H9 (cell line): ENCODE measurements at regions not wholly inside any gene's neighbourhood (a gene's known extent, or its start where the extent isn't known, plus 50 kb on each side); places are given as distances from the start of the nearest gene placed in this dataset.

ENCODE experiments used
- DNase-seq: peaks from one replicate; pipeline ENCODE4 v3.0.0-alpha.2; 2017
- H2AFZ ChIP-seq: one replicate; pipeline ENCODE4 v1.6.1; 2013; ENCODE audit warnings: mild to moderate bottlenecking, low read length, control low read depth, moderate library complexity
- H2AK5ac ChIP-seq: 2 replicates; pipeline ENCODE4 v1.6.1; 2013; ENCODE audit warnings: low read length, control low read depth, mixed read lengths; ENCODE audit not compliant: insufficient read length
- H2BK120ac ChIP-seq: one replicate; pipeline ENCODE4 v1.6.1; 2013; ENCODE audit warnings: low read depth, mild to moderate bottlenecking, low read length, control low read depth, inconsistent platforms; ENCODE audit not compliant: poor library complexity, severe bottlenecking
- H2BK12ac ChIP-seq: 2 replicates; pipeline ENCODE4 v1.6.1; 2013; ENCODE audit warnings: low read length, control low read depth, mixed read lengths, low read depth; ENCODE audit not compliant: insufficient read length
- H2BK15ac ChIP-seq: 2 replicates; pipeline ENCODE4 v1.6.1; 2013; ENCODE audit warnings: low read depth, low read length, control low read depth
- H2BK20ac ChIP-seq: one replicate; pipeline ENCODE4 v1.6.1; 2013; ENCODE audit warnings: low read depth, mild to moderate bottlenecking, low read length, control low read depth, inconsistent platforms; ENCODE audit not compliant: poor library complexity, severe bottlenecking
- H2BK5ac ChIP-seq: 2 replicates; pipeline ENCODE4 v1.6.1; 2013; ENCODE audit warnings: low read length, control low read depth, mixed read lengths; ENCODE audit not compliant: insufficient read length
- H3K14ac ChIP-seq: 2 replicates; pipeline ENCODE4 v1.6.1; 2013; ENCODE audit warnings: low read length, control low read depth; ENCODE audit not compliant: insufficient read depth
- H3K18ac ChIP-seq: 2 replicates; pipeline ENCODE4 v1.6.1; 2013; ENCODE audit warnings: low read depth, mild to moderate bottlenecking, mixed read lengths, low read length, control low read depth; ENCODE audit not compliant: insufficient read length
- H3K23ac ChIP-seq: 2 replicates; pipeline ENCODE4 v1.6.1; 2013; ENCODE audit warnings: low read length, control low read depth, mixed read lengths, low read depth; ENCODE audit not compliant: insufficient read length
- H3K23me2 ChIP-seq: 2 replicates; pipeline ENCODE4 v1.6.1; 2013; ENCODE audit warnings: low read depth, mild to moderate bottlenecking, mixed read lengths, low read length, control low read depth; ENCODE audit not compliant: insufficient read length, poor library complexity, severe bottlenecking
- H3K27ac ChIP-seq: 2 replicates; pipeline ENCODE4 v1.5.1; 2013; ENCODE audit warnings: low read length, control low read depth, mixed read lengths, low read depth; ENCODE audit not compliant: insufficient read length
- H3K27me3 ChIP-seq: 2 replicates; pipeline ENCODE4 v1.6.1; 2013; ENCODE audit warnings: low read length, control low read depth, inconsistent platforms; ENCODE audit not compliant: insufficient read depth
- H3K4ac ChIP-seq: 2 replicates; pipeline ENCODE4 v1.6.1; 2013; ENCODE audit warnings: low read depth, mild to moderate bottlenecking, control low read depth, inconsistent platforms, low read length, moderate library complexity
- H3K4me1 ChIP-seq: 2 replicates; pipeline ENCODE4 v1.6.1; 2013; ENCODE audit warnings: low read length, control low read depth, inconsistent platforms; ENCODE audit not compliant: insufficient read depth
- H3K4me2 ChIP-seq: 2 replicates; pipeline ENCODE4 v1.6.1; 2013; ENCODE audit warnings: low read length, control low read depth, mixed read lengths; ENCODE audit not compliant: insufficient read length, insufficient read depth
- H3K56ac ChIP-seq: 2 replicates; pipeline ENCODE4 v1.6.1; 2013; ENCODE audit warnings: low read depth, mild to moderate bottlenecking, mixed read lengths, low read length, control low read depth; ENCODE audit not compliant: insufficient read length
- H3K79me1 ChIP-seq: 2 replicates; pipeline ENCODE4 v1.6.1; 2013; ENCODE audit warnings: low read depth, mild to moderate bottlenecking, moderate library complexity, low read length, control low read depth, inconsistent platforms; ENCODE audit not compliant: insufficient read depth, poor library complexity, severe bottlenecking
- H3K79me2 ChIP-seq: 2 replicates; pipeline ENCODE4 v1.6.1; 2013; ENCODE audit warnings: low read length, control low read depth, inconsistent platforms; ENCODE audit not compliant: insufficient read depth
- H3K9ac ChIP-seq: 2 replicates; pipeline ENCODE4 v1.6.1; 2013; ENCODE audit warnings: low read length, control low read depth, mixed read lengths; ENCODE audit not compliant: insufficient read length; ENCODE audit errors: extremely low read depth
- H3K9me3 ChIP-seq: one replicate; pipeline ENCODE4 v1.6.1; 2013; ENCODE audit warnings: low read depth, low read length, inconsistent platforms; ENCODE audit not compliant: control insufficient read depth
- H3T11ph ChIP-seq: one replicate; pipeline ENCODE4 v1.6.1; 2013; ENCODE audit warnings: mild to moderate bottlenecking, low read length, control low read depth, inconsistent platforms
- H4K20me1 ChIP-seq: one replicate; pipeline ENCODE4 v1.6.1; 2013; ENCODE audit not compliant: control insufficient read depth, insufficient read length, insufficient read depth
- H4K5ac ChIP-seq: 2 replicates; pipeline ENCODE4 v1.6.1; 2013; ENCODE audit warnings: low read depth, mild to moderate bottlenecking, mixed read lengths, low read length, control low read depth; ENCODE audit not compliant: insufficient read length
- H4K8ac ChIP-seq: replicated peaks from 2 replicates; pipeline ENCODE4 v1.6.1; 2013; ENCODE audit warnings: low read length, control low read depth, mixed read lengths, low read depth; ENCODE audit not compliant: insufficient read length
- H4K91ac ChIP-seq: 2 replicates; pipeline ENCODE4 v1.6.1; 2013; ENCODE audit warnings: low read depth, mild to moderate bottlenecking, moderate library complexity, mixed read lengths, low read length, control low read depth; ENCODE audit not compliant: insufficient read length
- H3K27ac Mint-ChIP-seq, 3 experiments: 2 replicates in 2 of 3; 3 replicates in 1 of 3; pipeline ENCODE4 v1.8.0; 2020 to 2021; ENCODE audit warnings: mixed read lengths in 3 of 3, mild to moderate bottlenecking in 1 of 3, moderate library complexity in 1 of 3
- H3K27me3 Mint-ChIP-seq: 2 replicates; pipeline ENCODE4 v1.8.0; 2021; ENCODE audit warnings: low read depth, mild to moderate bottlenecking, moderate library complexity, mixed read lengths
- H3K36me3 Mint-ChIP-seq, 3 experiments: 2 replicates in 2 of 3; 3 replicates in 1 of 3; pipeline ENCODE4 v1.8.0; 2020 to 2021; ENCODE audit warnings: low read depth in 3 of 3, mixed read lengths in 3 of 3; ENCODE audit not compliant: insufficient read depth in 1 of 3
- H3K4me1 Mint-ChIP-seq, 2 experiments: 2 replicates each; pipeline ENCODE4 v1.8.0; 2020; ENCODE audit warnings: mixed read lengths in 2 of 2
- H3K4me3 Mint-ChIP-seq, 2 experiments: 2 replicates in 1 of 2; 3 replicates in 1 of 2; pipeline ENCODE4 v1.8.0; 2020 to 2021; ENCODE audit warnings: mild to moderate bottlenecking in 2 of 2, mixed read lengths in 2 of 2, moderate library complexity in 1 of 2
- H3K9me3 Mint-ChIP-seq, 2 experiments: 2 replicates in 1 of 2; 3 replicates in 1 of 2; pipeline ENCODE4 v1.8.0; 2020; ENCODE audit warnings: mild to moderate bottlenecking in 2 of 2, mixed read lengths in 2 of 2, moderate library complexity in 1 of 2
- CTCF ChIP-seq: fragments of 200-600 bp; sonication (generic); conservative IDR thresholded peaks from 3 replicates; pipeline ENCODE4 v1.8.0; 2021; ENCODE audit warnings: antibody characterized with exemption, mild to moderate bottlenecking
- WGBS: extraction: QIAGEN DNeasy Blood & Tissue Kit; methylation state at CpG from one replicate; pipeline ENCODE4 v1.1.7; 2013; ENCODE audit warnings: missing lambda C conversion rate, low lambda C conversion rate, mixed read lengths; ENCODE audit not compliant: insufficient read length; ENCODE audit errors: extremely low coverage; 5-methylcytosine and 5-hydroxymethylcytosine counted together

- Histone ChIP-seq H3K27me3 (no peaks in the 10 kb centered on the region), H2BK15ac (no peak overlapping the region), H4K91ac (no peak overlapping the region), H4K8ac (no peak overlapping the region), H3K4ac (no peak overlapping the region), H3K79me2 (no peaks in the 10 kb centered on the region), H3K23me2 (peaks cover 4% of the 10 kb centered on the region), H3K79me1 (no peaks in the 10 kb centered on the region), H3K23ac (no peak overlapping the region), H3T11ph (no peak overlapping the region), H3K56ac (no peak overlapping the region), H2AFZ (no peak overlapping the region), H2AK5ac (no peak overlapping the region), H3K9me3 (no peaks in the 10 kb centered on the region), H2BK20ac (no peak overlapping the region), H2BK120ac (no peak overlapping the region), H4K20me1 (no peaks in the 10 kb centered on the region), H3K18ac (no peak overlapping the region), H3K4me1 (peaks cover 2% of the 10 kb centered on the region; the same call in 1 of the 2 replicates), H3K27ac (no peak overlapping the region), H4K5ac (no peak overlapping the region), H3K9ac (no peak overlapping the region), H3K14ac (no peak overlapping the region), H2BK5ac (no peak overlapping the region), H2BK12ac (no peak overlapping the region), H3K4me2 (no peak overlapping the region)
- no peak for DNase-seq
- Mint-ChIP-seq H3K27me3 (peaks cover 5% of the 10 kb centered on the region), H3K27ac (no peak overlapping the region), H3K4me3 (no peak overlapping the region), H3K9me3 (no peaks in the 10 kb centered on the region), H3K4me1 (peaks cover 10 to 15% of the 10 kb centered on the region in 2 experiments), H3K36me3 (no peaks in the 10 kb centered on the region)
- WGBS, result no CpG with 5 or more reads among the region's 6 CpGs
- TF ChIP-seq CTCF, result no peak
These were observed 116.3 kb downstream of the BOD1 start for GRCh38 chr5:173500213-173500560.
